ENCODE measurements at regions not wholly inside any gene's neighbourhood (a gene's known extent, or its start where the extent isn't known, plus 50 kb on each side); places are given as distances from the start of the nearest gene placed in this dataset.

DNA sequence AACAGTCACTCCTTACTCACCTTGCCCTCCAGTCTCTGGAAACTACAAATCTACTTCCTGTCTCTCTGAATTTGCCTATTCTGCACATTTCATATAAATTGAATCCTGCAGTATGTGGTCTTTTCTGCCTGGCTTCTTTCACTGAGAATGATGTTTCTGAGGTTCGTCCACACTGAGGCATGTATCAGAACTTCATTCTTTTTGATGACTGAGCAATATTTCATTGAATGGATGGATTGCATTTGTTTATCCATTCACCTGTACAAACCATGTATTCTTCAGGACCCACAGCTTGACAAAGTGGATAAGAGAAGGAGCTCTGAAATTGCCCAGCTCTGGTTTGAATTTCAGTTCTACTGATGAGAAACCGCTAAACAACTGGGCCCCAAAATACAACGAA lies 118.9 kb upstream of the ARRDC4 start:
- TF ChIP-seq, protein P1, sequence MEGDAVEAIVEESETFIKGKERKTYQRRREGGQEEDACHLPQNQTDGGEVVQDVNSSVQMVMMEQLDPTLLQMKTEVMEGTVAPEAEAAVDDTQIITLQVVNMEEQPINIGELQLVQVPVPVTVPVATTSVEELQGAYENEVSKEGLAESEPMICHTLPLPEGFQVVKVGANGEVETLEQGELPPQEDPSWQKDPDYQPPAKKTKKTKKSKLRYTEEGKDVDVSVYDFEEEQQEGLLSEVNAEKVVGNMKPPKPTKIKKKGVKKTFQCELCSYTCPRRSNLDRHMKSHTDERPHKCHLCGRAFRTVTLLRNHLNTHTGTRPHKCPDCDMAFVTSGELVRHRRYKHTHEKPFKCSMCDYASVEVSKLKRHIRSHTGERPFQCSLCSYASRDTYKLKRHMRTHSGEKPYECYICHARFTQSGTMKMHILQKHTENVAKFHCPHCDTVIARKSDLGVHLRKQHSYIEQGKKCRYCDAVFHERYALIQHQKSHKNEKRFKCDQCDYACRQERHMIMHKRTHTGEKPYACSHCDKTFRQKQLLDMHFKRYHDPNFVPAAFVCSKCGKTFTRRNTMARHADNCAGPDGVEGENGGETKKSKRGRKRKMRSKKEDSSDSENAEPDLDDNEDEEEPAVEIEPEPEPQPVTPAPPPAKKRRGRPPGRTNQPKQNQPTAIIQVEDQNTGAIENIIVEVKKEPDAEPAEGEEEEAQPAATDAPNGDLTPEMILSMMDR (IDR thresholded peaks at IDR 0.05): no peak
- TF ChIP-seq POLR2A (IDR thresholded peaks at IDR 0.05): no peak

All from breast epithelium (tissue), 3 donors.